HG03097 (cell line): ENCODE measurements at regions not wholly inside any gene's neighbourhood (a gene's known extent, or its start where the extent isn't known, plus 50 kb on each side); places are given as distances from the start of the nearest gene placed in this dataset.

Experiments
- ATAC-seq: cut with Tn5 transposase; IDR thresholded peaks from one replicate; pipeline ENCODE4 v1.9.1; 2021; ENCODE audit not compliant: unreplicated experiment, low FRiP score

GRCh38 chr4:138420471-138420870, 178.3 kb upstream of the SLC7A11 start:
- ATAC-seq, result no peak

GRCh38 chr4:138414202-138414601, 172.1 kb upstream of the SLC7A11 start:
- ATAC-seq, result no peak

- no peak for ATAC-seq
Observed at GRCh38 chr4:138413273-138413672, 171.1 kb upstream of the SLC7A11 start.

GRCh38 chr4:138412847-138413246, 170.7 kb upstream of the SLC7A11 start:
- no peak for ATAC-seq

- ATAC-seq, result no peak
Observed at GRCh38 chr4:138410266-138410665, 168.1 kb upstream of the SLC7A11 start.

- ATAC-seq, result no peak
Observed at GRCh38 chr4:138409670-138410069, 167.5 kb upstream of the SLC7A11 start.

- no peak for ATAC-seq
Observed at GRCh38 chr4:138408758-138409157, 166.6 kb upstream of the SLC7A11 start.

- ATAC-seq, result no peak
Observed at GRCh38 chr4:138407329-138407728, 165.2 kb upstream of the SLC7A11 start.

GRCh38 chr4:138406876-138407275, 164.7 kb upstream of the SLC7A11 start:
- no peak for ATAC-seq

GRCh38 chr4:138405934-138406567, 163.9 kb upstream of the SLC7A11 start:
- peak; percentile 79 for ATAC-seq

GRCh38 chr4:138405466-138405891, 163.3 kb upstream of the SLC7A11 start:
- ATAC-seq, result peak; percentile 60

GRCh38 chr4:138404801-138405200, 162.7 kb upstream of the SLC7A11 start:
- ATAC-seq, result no peak

GRCh38 chr4:138404251-138404650, 162.1 kb upstream of the SLC7A11 start:
- no peak for ATAC-seq

- ATAC-seq, result no peak
Observed at GRCh38 chr4:138401334-138401733, 159.2 kb upstream of the SLC7A11 start.

GRCh38 chr4:138400543-138400942, 158.4 kb upstream of the SLC7A11 start:
- ATAC-seq, result no peak

- ATAC-seq, result no peak
Observed at GRCh38 chr4:138400066-138400465, 157.9 kb upstream of the SLC7A11 start.

GRCh38 chr4:138399081-138399480, 156.9 kb upstream of the SLC7A11 start:
- ATAC-seq, result no peak

- ATAC-seq, result no peak
Observed at GRCh38 chr4:138398322-138398721, 156.2 kb upstream of the SLC7A11 start.

GRCh38 chr4:138393886-138394610, 151.9 kb upstream of the SLC7A11 start:
- no peak for ATAC-seq

- no peak for ATAC-seq
Observed at GRCh38 chr4:138392751-138393308, 150.7 kb upstream of the SLC7A11 start.

- ATAC-seq, result no peak
Observed at GRCh38 chr4:138389976-138390685, 148.0 kb upstream of the SLC7A11 start.
